IMR-90 (cell line): ENCODE measurements at regions not wholly inside any gene's neighbourhood (a gene's known extent, or its start where the extent isn't known, plus 50 kb on each side); places are given as distances from the start of the nearest gene placed in this dataset.

ENCODE experiments used
- ATAC-seq: fragments of 200-7000 bp; cut with Tn5 transposase; 2 replicates; pipeline ENCODE4 v1.9.1; 2020; ENCODE audit warnings: low read depth, mild to moderate bottlenecking, moderate library complexity
- BruUV-seq: library from RNA; stranded (reverse); fragments of 400-500 nt; replicated peaks from 2 replicates; lab custom pipeline; 2021; lab: Mats Ljungman, UMichigan
- CTCF ChIA-PET: fragments of 300-600 bp; formaldehyde crosslinking; extraction: SDS; loops from one replicate; lab custom pipeline; 2021; ENCODE audit warnings: antibody characterized with exemption; lab: Yijun Ruan, JAX
- POLR2A ChIA-PET: fragments of 300-600 bp; sonication (Branson Sonifier 250); formaldehyde crosslinking; loops from one replicate; lab custom pipeline; 2022; ENCODE audit warnings: antibody characterized with exemption; ENCODE audit not compliant: unreplicated experiment; lab: Charles Lee
- DNase-seq: peaks from one replicate; pipeline ENCODE4 v3.0.0; 2013
- H2AFZ ChIP-seq: replicated peaks from 2 replicates; pipeline ENCODE3; 2013; ENCODE audit warnings: low read length, mild to moderate bottlenecking; ENCODE audit not compliant: poor library complexity
- H2AK5ac ChIP-seq: 2 replicates; pipeline ENCODE4 v1.6.1; 2013; ENCODE audit warnings: low read depth, low read length, inconsistent platforms
- H2AK9ac ChIP-seq: replicated peaks from 2 replicates; pipeline ENCODE3; 2013; ENCODE audit warnings: mild to moderate bottlenecking, low read depth, low read length, moderate library complexity; ENCODE audit not compliant: poor library complexity
- H2BK120ac ChIP-seq: 2 replicates; pipeline ENCODE4 v1.6.1; 2013; ENCODE audit warnings: low read depth, low read length, inconsistent platforms
- H2BK15ac ChIP-seq: 3 replicates; pipeline ENCODE4 v1.6.1; 2013; ENCODE audit warnings: low read depth, low read length, inconsistent platforms
- H2BK20ac ChIP-seq: 2 replicates; pipeline ENCODE4 v1.6.1; 2013; ENCODE audit warnings: low read depth, mild to moderate bottlenecking, inconsistent platforms, low read length, moderate library complexity
- H2BK5ac ChIP-seq: 2 replicates; pipeline ENCODE4 v1.6.1; 2013; ENCODE audit warnings: mild to moderate bottlenecking, low read depth, low read length, inconsistent platforms; ENCODE audit not compliant: poor library complexity, severe bottlenecking
- H3K14ac ChIP-seq: replicated peaks from 2 replicates; pipeline ENCODE4 v1.6.1; 2013; ENCODE audit warnings: low read depth, low read length, inconsistent platforms
- H3K18ac ChIP-seq: 2 replicates; pipeline ENCODE4 v1.6.1; 2013; ENCODE audit warnings: low read depth, low read length, control low read depth
- H3K23ac ChIP-seq: 2 replicates; pipeline ENCODE4 v1.6.1; 2013; ENCODE audit warnings: low read depth, low read length, inconsistent platforms
- H3K27ac ChIP-seq: 2 replicates; pipeline ENCODE4 v1.5.1; 2013; ENCODE audit warnings: mild to moderate bottlenecking, control low read depth, low read length; ENCODE audit not compliant: insufficient read depth
- H3K27me3 ChIP-seq: 2 replicates; pipeline ENCODE4 v1.6.1; 2013; ENCODE audit warnings: low read length; ENCODE audit not compliant: control insufficient read depth, insufficient read depth
- H3K36me3 ChIP-seq: 2 replicates; pipeline ENCODE4 v1.6.1; 2013; ENCODE audit warnings: low read length, mixed read lengths; ENCODE audit not compliant: control insufficient read depth, insufficient read depth
- H3K4ac ChIP-seq: 2 replicates; pipeline ENCODE4 v1.6.1; 2013; ENCODE audit warnings: low read depth, low read length, inconsistent platforms
- H3K4me1 ChIP-seq: 2 replicates; pipeline ENCODE4 v1.6.1; 2013; ENCODE audit warnings: low read length, mixed read lengths; ENCODE audit not compliant: control insufficient read depth, insufficient read depth
- H3K4me2 ChIP-seq: 2 replicates; pipeline ENCODE4 v1.6.1; 2013; ENCODE audit warnings: low read depth, mild to moderate bottlenecking, control low read depth, low read length, moderate library complexity
- H3K4me3 ChIP-seq: 2 replicates; pipeline ENCODE4 v1.5.1; 2013; ENCODE audit warnings: low read depth, mild to moderate bottlenecking, control low read depth, low read length, moderate library complexity; ENCODE audit not compliant: insufficient read depth
- H3K56ac ChIP-seq: 2 replicates; pipeline ENCODE4 v1.6.1; 2013; ENCODE audit warnings: low read length, inconsistent platforms; ENCODE audit not compliant: insufficient read depth; ENCODE audit errors: extremely low read depth
- H3K79me1 ChIP-seq, 2 experiments: 2 replicates each; pipeline ENCODE4 v1.6.1; 2013; ENCODE audit warnings: low read length in 2 of 2, inconsistent platforms in 1 of 2, low read depth in 1 of 2
- H3K9ac ChIP-seq: 2 replicates; pipeline ENCODE4 v1.6.1; 2013; ENCODE audit warnings: low read depth, low read length, control low read depth
- H3K9me1 ChIP-seq: 2 replicates; pipeline ENCODE4 v1.6.1; 2013; ENCODE audit warnings: low read length, inconsistent platforms; ENCODE audit not compliant: insufficient read depth
- H3K9me3 ChIP-seq: 2 replicates; pipeline ENCODE4 v1.6.1; 2013; ENCODE audit warnings: low read length; ENCODE audit not compliant: control insufficient read depth, insufficient read depth
- H4K20me1 ChIP-seq: 2 replicates; pipeline ENCODE4 v1.6.1; 2013; ENCODE audit warnings: low read length, inconsistent platforms; ENCODE audit not compliant: insufficient read depth
- H4K5ac ChIP-seq: 2 replicates; pipeline ENCODE4 v1.6.1; 2013; ENCODE audit warnings: mild to moderate bottlenecking, low read depth, low read length, control low read depth
- H4K8ac ChIP-seq, 2 experiments: 2 replicates each; pipeline ENCODE4 v1.6.1; 2013; ENCODE audit warnings: low read depth in 2 of 2, low read length in 2 of 2, control low read depth in 1 of 2, inconsistent platforms in 1 of 2
- H4K91ac ChIP-seq: 2 replicates; pipeline ENCODE4 v1.6.1; 2013; ENCODE audit warnings: low read depth, low read length, inconsistent platforms; ENCODE audit not compliant: insufficient read depth
- BHLHE40 ChIP-seq: fragments of 150-350 bp; IDR thresholded peaks from 2 replicates; pipeline ENCODE4 v1.6.1; 2016; ENCODE audit warnings: mild to moderate bottlenecking, low read depth, low read length
- CEBPB ChIP-seq: IDR thresholded peaks from 2 replicates; pipeline ENCODE4 v1.6.1; 2012; ENCODE audit warnings: low read depth, low read length, improper control_type of control experiment
- CHD1 ChIP-seq: IDR thresholded peaks from 2 replicates; pipeline ENCODE4 v1.6.1; 2012; ENCODE audit warnings: low read depth, low read length, improper control_type of control experiment
- CTCF ChIP-seq: conservative IDR thresholded peaks from 2 replicates; pipeline ENCODE4 v1.5.1; 2012; ENCODE audit warnings: mild to moderate bottlenecking, low read depth, low read length, improper control_type of control experiment
- ELK1 ChIP-seq: fragments of 150-350 bp; IDR thresholded peaks from 2 replicates; pipeline ENCODE4 v1.6.1; 2016; ENCODE audit warnings: low read depth, mild to moderate bottlenecking, low read length, moderate library complexity, borderline replicate concordance
- FOS ChIP-seq: fragments of 150-350 bp; IDR thresholded peaks from 2 replicates; pipeline ENCODE4 v1.6.1; 2016; ENCODE audit warnings: low read depth, low read length
- MAFK ChIP-seq: IDR thresholded peaks from 2 replicates; pipeline ENCODE4 v1.6.1; 2012; ENCODE audit warnings: low read depth, low read length, improper control_type of control experiment
- MAZ ChIP-seq: IDR thresholded peaks from 2 replicates; pipeline ENCODE4 v1.6.1; 2012; ENCODE audit warnings: low read depth, mild to moderate bottlenecking, low read length, improper control_type of control experiment, moderate library complexity, borderline replicate concordance
- MXI1 ChIP-seq: IDR thresholded peaks from 2 replicates; pipeline ENCODE4 v1.6.1; 2012; ENCODE audit warnings: low read depth, mild to moderate bottlenecking, low read length, moderate library complexity, borderline replicate concordance
- NFE2L2 ChIP-seq: fragments of 150-350 bp; IDR thresholded peaks from 2 replicates; pipeline ENCODE4 v1.6.1; 2016; ENCODE audit warnings: low read depth, mild to moderate bottlenecking, low read length
- POLR2A ChIP-seq: IDR thresholded peaks from 2 replicates; pipeline ENCODE4 v1.6.1; 2012; ENCODE audit warnings: mild to moderate bottlenecking, low read depth, low read length
- RAD21 ChIP-seq: IDR thresholded peaks from 2 replicates; pipeline ENCODE4 v1.6.1; 2012; ENCODE audit warnings: low read length, improper control_type of control experiment
- RCOR1 ChIP-seq: IDR thresholded peaks from 2 replicates; pipeline ENCODE4 v1.6.1; 2012; ENCODE audit warnings: mild to moderate bottlenecking, low read length, improper control_type of control experiment; ENCODE audit not compliant: insufficient replicate concordance
- RFX5 ChIP-seq: IDR thresholded peaks from 2 replicates; pipeline ENCODE4 v1.8.0; 2012; ENCODE audit warnings: low read depth, mild to moderate bottlenecking, low read length, moderate library complexity
- SMC3 ChIP-seq: fragments of 150-350 bp; IDR thresholded peaks from 2 replicates; pipeline ENCODE4 v1.6.1; 2016; ENCODE audit warnings: low read depth, mild to moderate bottlenecking, antibody characterized with exemption, low read length, moderate library complexity
- USF2 ChIP-seq: fragments of 150-350 bp; IDR thresholded peaks from 2 replicates; pipeline ENCODE4 v1.6.1; 2017; ENCODE audit warnings: mild to moderate bottlenecking, antibody characterized with exemption, low read length, low read depth
- WGBS, 2 experiments: methylation state at CpG; one replicate each; pipeline versions ENCODE4 v1.1.5 to v1.1.7; 2013; ENCODE audit warnings: missing lambda C conversion rate in 2 of 2; ENCODE audit not compliant: insufficient read length in 1 of 2; ENCODE audit errors: extremely low coverage in 2 of 2; 5-methylcytosine and 5-hydroxymethylcytosine counted together
- dilution Hi-C: fragments of 300-500 bp; cut with HindIII; formaldehyde crosslinking; loops from one replicate; pipeline ENCODE4 v1.14.3; 2018; ENCODE audit warnings: low sequenced_read_pairs; ENCODE audit not compliant: unreplicated experiment
- in situ Hi-C: fragments of 300-500 bp; cut with MboI; formaldehyde crosslinking; loops from 3 replicates; pipeline ENCODE4 v1.14.3; 2019; ENCODE audit warnings: low sequenced_read_pairs, inconsistent platforms, mixed read lengths
- intact Hi-C: fragments of 100-400 bp; cut with micrococcal nuclease; formaldehyde crosslinking; loops from 2 replicates; pipeline ENCODE4 v1.10.0; 2022

- H3K4me2 ChIP-seq = no peak overlapping the region
- H3K36me3 ChIP-seq = no peaks in the 10 kb centered on the region
- no peak overlapping the region for H3K23ac ChIP-seq
- ATAC-seq (no peak), DNase-seq (no peak)
- H3K9ac ChIP-seq = no peak overlapping the region
- H2BK20ac ChIP-seq = no peak overlapping the region
- no peak overlapping the region for H2AK5ac ChIP-seq
- no peak overlapping the region for H2AFZ ChIP-seq
- H3K9me1 ChIP-seq = no peaks in the 10 kb centered on the region
- CTCF ChIA-PET = interaction anchor here (0.6 kb wide), 2 partner anchors 12 to 71 kb away, joined by 3 to 5 read pairs; no protein-coding TSS in a partner anchor
- no peak overlapping the region for H2BK5ac ChIP-seq
- POLR2A ChIA-PET = no interaction called here
- no peaks in the 10 kb centered on the region for H4K20me1 ChIP-seq
- no TSS peak for BruUV-seq
- in situ Hi-C loops (loop anchor here (25.0 kb wide), 2 partner anchors 1782 to 1932 kb away; no protein-coding TSS in a partner anchor), dilution Hi-C loops (no loop called here), intact Hi-C loops (no loop called here)
- H3K18ac ChIP-seq = no peak overlapping the region
- H3K4me1 ChIP-seq = no peaks in the 10 kb centered on the region
- H4K5ac ChIP-seq = no peak overlapping the region
- H2BK15ac ChIP-seq = no peak overlapping the region
- no peak overlapping the region for H4K91ac ChIP-seq
- no peaks in the 10 kb centered on the region for H3K79me1 ChIP-seq
- H2BK120ac ChIP-seq = no peak overlapping the region
- no peaks in the 10 kb centered on the region for H3K27me3 ChIP-seq
- no peak overlapping the region for H3K27ac ChIP-seq
- TF ChIP-seq USF2 (no peak), SMC3 (no peak), BHLHE40 (no peak), RAD21 (no peak), MXI1 (no peak), CHD1 (no peak), MAFK (no peak), MAZ (no peak), NFE2L2 (no peak), POLR2A (no peak), RCOR1 (no peak), CTCF (no peak), CEBPB (no peak), ELK1 (no peak), RFX5 (no peak), FOS (no peak)
- H3K14ac ChIP-seq = no peak overlapping the region
- H3K56ac ChIP-seq = no peak overlapping the region
- no CpG with 5 or more reads among the region's 1 CpG for WGBS, 2 experiments
- no peak overlapping the region for H3K4me3 ChIP-seq
- H2AK9ac ChIP-seq = no peak overlapping the region
- H4K8ac ChIP-seq = no peak overlapping the region
- no peak overlapping the region for H3K4ac ChIP-seq
- H3K9me3 ChIP-seq = no peaks in the 10 kb centered on the region
Measured at GRCh38 chr7:70855373-70855772, 276.6 kb upstream of the GALNT17 start.
